HepG2 (cell line): ENCODE measurements at regions not wholly inside any gene's neighbourhood (a gene's known extent, or its start where the extent isn't known, plus 50 kb on each side); places are given as distances from the start of the nearest gene placed in this dataset.

Experiments
- ATAC-seq: fragments of 200-7000 bp; cut with Tn5 transposase; 3 replicates; pipeline ENCODE4 v1.9.1; 2020; ENCODE audit warnings: mild to moderate bottlenecking, moderate library complexity
- BruUV-seq: library from RNA; stranded (reverse); fragments of 400-500 nt; replicated peaks from 2 replicates; lab custom pipeline; 2021; lab: Mats Ljungman, UMichigan
- CTCF ChIA-PET: fragments of 300-600 bp; formaldehyde crosslinking; extraction: SDS; loops from one replicate; lab custom pipeline; 2021; ENCODE audit warnings: low total read pairs, inconsistent platforms, low intra/inter-chr PET ratio; lab: Yijun Ruan, JAX
- POLR2A ChIA-PET: fragments of 350-600 bp; sonication (Branson Sonifier 250); formaldehyde crosslinking; loops from one replicate; lab custom pipeline; 2020; ENCODE audit warnings: antibody characterized with exemption, inconsistent platforms; lab: Yijun Ruan, JAX
- DNase-seq: peaks from one replicate; pipeline ENCODE4 v3.0.0-alpha.2; 2015; ENCODE audit warnings: low spot score
- FAIRE-seq: peaks from 3 replicates; lab custom pipeline; 2011; peaks lifted over from hg19 to GRCh38; lab: Jason Lieb, UNC
- H2AFZ ChIP-seq: one replicate; pipeline ENCODE4 v1.6.1; 2011; ENCODE audit warnings: low read length, inconsistent platforms
- H3K27ac ChIP-seq: fragments of 300-600 bp; 3 replicates; pipeline ENCODE4 v1.8.0; 2011; ENCODE audit warnings: mixed run types, mild to moderate bottlenecking, mixed read lengths, low read length, inconsistent platforms; ENCODE audit not compliant: insufficient read depth; ENCODE audit errors: extremely low read length
- H3K27me3 ChIP-seq, 2 experiments: fragments of 200-600 bp in 1 of 2; 2 replicates in 1 of 2; 3 replicates in 1 of 2; pipeline versions ENCODE4 v1.6.0 to v1.8.0; 2011; ENCODE audit warnings: low read length in 2 of 2, mild to moderate bottlenecking in 2 of 2, moderate library complexity in 2 of 2, inconsistent platforms in 1 of 2; ENCODE audit not compliant: insufficient read depth in 2 of 2, control insufficient read depth in 1 of 2
- H3K36me3 ChIP-seq, 2 experiments: fragments of 200-600 bp in 1 of 2; replicated peaks in 1 of 2; 2 replicates in 1 of 2; 3 replicates in 1 of 2; pipeline versions ENCODE4 v1.5.1 to v1.8.0; 2011; ENCODE audit warnings: low read length in 2 of 2, inconsistent platforms in 1 of 2; ENCODE audit not compliant: insufficient read depth in 2 of 2, control insufficient read depth in 1 of 2
- H3K4me1 ChIP-seq: 2 replicates; pipeline ENCODE4 v1.5.1; 2012; ENCODE audit warnings: low read length, inconsistent platforms; ENCODE audit not compliant: insufficient read depth
- H3K4me2 ChIP-seq: 2 replicates; pipeline ENCODE4 v1.6.0; 2011; ENCODE audit warnings: low read depth, low read length, inconsistent platforms
- H3K4me3 ChIP-seq, 3 experiments: fragments of 200-600 bp in 1 of 3; sonication (generic), shearing (Covaris generic) in 1 of 3; replicated peaks in 1 of 3; 2 replicates each; pipeline ENCODE4 v1.5.1; 2011 to 2016; ENCODE audit warnings: low read length in 3 of 3, inconsistent platforms in 2 of 3, low read depth in 2 of 3, mild to moderate bottlenecking in 2 of 3, control low read depth in 1 of 3, mixed read lengths in 1 of 3; ENCODE audit not compliant: insufficient read depth in 1 of 3
- H3K79me2 ChIP-seq: one replicate; pipeline ENCODE4 v1.6.1; 2011; ENCODE audit warnings: low read length, inconsistent platforms; ENCODE audit not compliant: insufficient read depth
- H3K9ac ChIP-seq: 2 replicates; pipeline ENCODE4 v1.6.0; 2011; ENCODE audit warnings: mild to moderate bottlenecking, low read depth, low read length, inconsistent platforms; ENCODE audit not compliant: insufficient read depth
- H3K9me3 ChIP-seq: 2 replicates; pipeline ENCODE4 v1.5.1; 2012; ENCODE audit warnings: mild to moderate bottlenecking, low read length
- H4K20me1 ChIP-seq: 2 replicates; pipeline ENCODE4 v1.6.0; 2011; ENCODE audit warnings: inconsistent platforms, mild to moderate bottlenecking, low read length, moderate library complexity; ENCODE audit not compliant: insufficient read depth
- GTF2F1 ChIP-seq: fragments of 150-350 bp; IDR thresholded peaks from 2 replicates; pipeline ENCODE4 v1.6.1; 2014; ENCODE audit warnings: low read length
- HHEX ChIP-seq: IDR thresholded peaks from 2 replicates; pipeline ENCODE4 v1.6.1; 2016; ENCODE audit warnings: control low read depth
- RBM22 ChIP-seq: fragments of 200-400 bp; formaldehyde crosslinking; optimal IDR thresholded peaks from 2 replicates; pipeline ENCODE3; 2017; ENCODE audit warnings: mild to moderate bottlenecking, low read length, moderate library complexity
- REL ChIP-seq: sonication (generic); formaldehyde crosslinking; conservative IDR thresholded peaks from 2 replicates; pipeline ENCODE4 v1.8.0; 2022; ENCODE audit warnings: mild to moderate bottlenecking, missing genetic modification reagents, moderate library complexity
- TBL1XR1 ChIP-seq: fragments of 150-350 bp; IDR thresholded peaks from 2 replicates; pipeline ENCODE4 v1.6.1; 2014; ENCODE audit warnings: borderline replicate concordance, low read length; ENCODE audit not compliant: partially characterized antibody
- ZC3H13 ChIP-seq: sonication (generic); formaldehyde crosslinking; IDR thresholded peaks from 2 replicates; pipeline ENCODE4 v1.8.1; 2023; ENCODE audit warnings: mild to moderate bottlenecking, missing genetic modification reagents, moderate library complexity
- ZFP62 ChIP-seq: sonication (generic); formaldehyde crosslinking; IDR thresholded peaks from 2 replicates; pipeline ENCODE4 v1.4.0; 2020; ENCODE audit warnings: missing genetic modification reagents
- ZMAT5 ChIP-seq: sonication (generic); formaldehyde crosslinking; IDR thresholded peaks from 2 replicates; pipeline ENCODE4 v1.5.0; 2020; ENCODE audit warnings: mild to moderate bottlenecking, low read depth, missing genetic modification reagents, borderline replicate concordance
- ZNF660 ChIP-seq: sonication (generic); formaldehyde crosslinking; IDR thresholded peaks from 2 replicates; pipeline ENCODE4 v1.5.1; 2020; ENCODE audit warnings: mild to moderate bottlenecking, low read depth, missing genetic modification reagents, borderline replicate concordance
- ZNF761 ChIP-seq: sonication (generic); formaldehyde crosslinking; conservative IDR thresholded peaks from 2 replicates; pipeline ENCODE4 v1.4.0; 2020; ENCODE audit warnings: mild to moderate bottlenecking, missing genetic modification reagents
- ZNF790 ChIP-seq: sonication (generic); formaldehyde crosslinking; IDR thresholded peaks from 2 replicates; pipeline ENCODE4 v1.8.0; 2022; ENCODE audit warnings: missing genetic modification reagents, mild to moderate bottlenecking, borderline replicate concordance
- ZNF891 ChIP-seq: sonication (generic); formaldehyde crosslinking; IDR thresholded peaks from 2 replicates; pipeline ENCODE4 v1.5.0; 2020; ENCODE audit warnings: mild to moderate bottlenecking, missing genetic modification reagents
- WGBS: methylation state at CpG from one replicate; pipeline ENCODE4 v1.1.6; 2017; ENCODE audit warnings: low lambda C conversion rate; 5-methylcytosine and 5-hydroxymethylcytosine counted together
- in situ Hi-C: cut with HindIII; loops from 2 replicates; pipeline ENCODE4 v1.10.0; 2017; ENCODE audit warnings: low pct_unique_long_range_greater_than_20kb; ENCODE audit not compliant: extremely low pct_ligation_motif_present
- intact Hi-C: fragments of 100-400 bp; cut with micrococcal nuclease; formaldehyde crosslinking; loops from one replicate; pipeline ENCODE4 v1.10.0; 2022; ENCODE audit not compliant: unreplicated experiment
- TF ChIP-seq, protein P1 (sequence below), 2 experiments: sonication (generic) in 1 of 2; formaldehyde crosslinking in 1 of 2; IDR thresholded peaks; 2 replicates each; pipeline versions ENCODE4 v1.4.0 to v1.6.1; 2016 to 2020; ENCODE audit warnings: borderline replicate concordance in 1 of 2, low read depth in 1 of 2, mild to moderate bottlenecking in 1 of 2, missing genetic modification reagents in 1 of 2
- TF ChIP-seq, protein P2 (sequence below): IDR thresholded peaks from 2 replicates; pipeline ENCODE4 v1.6.1; 2016
- TF ChIP-seq, protein P3 (sequence below): sonication (generic); formaldehyde crosslinking; IDR thresholded peaks from 2 replicates; pipeline ENCODE4 v1.5.0; 2020; ENCODE audit warnings: mild to moderate bottlenecking, missing genetic modification reagents

DNA sequence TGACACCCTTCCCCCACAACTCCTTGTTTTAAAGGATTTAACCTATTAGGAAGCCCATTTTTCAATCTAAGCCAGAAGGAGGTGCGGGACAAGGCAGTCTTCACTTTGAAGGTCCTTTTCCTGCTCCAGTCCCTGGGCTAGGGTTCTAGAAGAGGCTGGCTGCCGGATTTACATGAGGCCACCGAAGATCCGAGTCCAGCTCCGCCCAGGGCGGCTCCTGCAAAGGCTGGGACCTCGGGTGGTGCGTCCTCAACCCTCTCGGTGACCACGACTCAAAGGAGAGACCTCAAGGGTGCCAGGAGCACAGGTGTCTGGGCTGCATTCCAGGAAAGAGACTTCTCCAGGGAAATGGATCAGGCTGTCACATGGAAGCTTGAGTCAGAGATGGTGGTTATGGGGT lies 471.6 kb downstream of the PCDH19 start (continued):
- TF ChIP-seq, protein P1, sequence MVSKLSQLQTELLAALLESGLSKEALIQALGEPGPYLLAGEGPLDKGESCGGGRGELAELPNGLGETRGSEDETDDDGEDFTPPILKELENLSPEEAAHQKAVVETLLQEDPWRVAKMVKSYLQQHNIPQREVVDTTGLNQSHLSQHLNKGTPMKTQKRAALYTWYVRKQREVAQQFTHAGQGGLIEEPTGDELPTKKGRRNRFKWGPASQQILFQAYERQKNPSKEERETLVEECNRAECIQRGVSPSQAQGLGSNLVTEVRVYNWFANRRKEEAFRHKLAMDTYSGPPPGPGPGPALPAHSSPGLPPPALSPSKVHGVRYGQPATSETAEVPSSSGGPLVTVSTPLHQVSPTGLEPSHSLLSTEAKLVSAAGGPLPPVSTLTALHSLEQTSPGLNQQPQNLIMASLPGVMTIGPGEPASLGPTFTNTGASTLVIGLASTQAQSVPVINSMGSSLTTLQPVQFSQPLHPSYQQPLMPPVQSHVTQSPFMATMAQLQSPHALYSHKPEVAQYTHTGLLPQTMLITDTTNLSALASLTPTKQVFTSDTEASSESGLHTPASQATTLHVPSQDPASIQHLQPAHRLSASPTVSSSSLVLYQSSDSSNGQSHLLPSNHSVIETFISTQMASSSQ (IDR thresholded peaks at IDR 0.05; ENCODE audit: low read depth): no peak
- TF ChIP-seq, protein P1 (CRISPR knock-in tag; IDR thresholded peaks at IDR 0.05; ENCODE audit: borderline replicate concordance): no peak
- TF ChIP-seq, all 625 proteins: peak for 0

DNA sequence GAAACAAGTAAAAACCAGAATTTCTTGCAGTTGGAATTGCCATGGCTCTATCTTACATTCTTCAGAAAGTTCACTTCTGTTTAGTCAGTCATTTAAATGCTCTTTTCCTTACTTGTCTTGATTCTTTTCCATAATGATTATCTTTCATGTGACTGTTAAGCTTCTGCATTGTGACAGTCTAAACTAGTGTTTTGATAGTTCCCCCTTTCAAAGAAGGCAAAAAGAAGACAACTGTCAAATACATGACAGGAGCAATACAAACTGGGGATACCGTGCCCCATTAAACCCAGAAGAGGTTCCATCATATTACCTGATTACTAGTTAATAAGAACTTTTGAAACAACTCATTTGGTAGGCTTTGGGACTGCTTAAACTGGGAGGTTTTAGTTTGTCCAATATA lies 476.2 kb downstream of the PCDH19 start:
- FAIRE-seq (no peak), ATAC-seq (no peak), DNase-seq (no peak)
- WGBS: 0% methylated on average over 1 of the region's 1 CpG
- Histone ChIP-seq H2AFZ (no peak overlapping the region), H3K36me3 (no peaks in the 10 kb centered on the region), H3K9me3 (no peaks in the 10 kb centered on the region), H3K27me3 (no peaks in the 10 kb centered on the region), H3K27ac (no peak overlapping the region), H3K79me2 (no peaks in the 10 kb centered on the region), H3K4me3 (no peak overlapping the region), H3K4me2 (no peak overlapping the region), H3K4me1 (no peaks in the 10 kb centered on the region), H4K20me1 (no peaks in the 10 kb centered on the region), H3K9ac (no peak overlapping the region)
- no TSS peak for BruUV-seq
- TF ChIP-seq ZNF891 (CRISPR knock-in tag): no peak
- TF ChIP-seq TBL1XR1: no peak
- TF ChIP-seq REL (CRISPR knock-in tag): no peak
- TF ChIP-seq RBM22: no peak
- no peak for TF ChIP-seq ZC3H13 (CRISPR knock-in tag)
- TF ChIP-seq, protein P2, sequence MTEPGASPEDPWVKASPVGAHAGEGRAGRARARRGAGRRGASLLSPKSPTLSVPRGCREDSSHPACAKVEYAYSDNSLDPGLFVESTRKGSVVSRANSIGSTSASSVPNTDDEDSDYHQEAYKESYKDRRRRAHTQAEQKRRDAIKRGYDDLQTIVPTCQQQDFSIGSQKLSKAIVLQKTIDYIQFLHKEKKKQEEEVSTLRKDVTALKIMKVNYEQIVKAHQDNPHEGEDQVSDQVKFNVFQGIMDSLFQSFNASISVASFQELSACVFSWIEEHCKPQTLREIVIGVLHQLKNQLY (CRISPR knock-in tag): no peak
- TF ChIP-seq ZNF761 (CRISPR knock-in tag): no peak
- no peak for TF ChIP-seq ZMAT5 (CRISPR knock-in tag)
- no peak for TF ChIP-seq ZNF790 (CRISPR knock-in tag)
- no peak for TF ChIP-seq GTF2F1
- TF ChIP-seq ZNF660 (CRISPR knock-in tag): no peak
- no peak for TF ChIP-seq HHEX (CRISPR knock-in tag)
- TF ChIP-seq, protein P3, sequence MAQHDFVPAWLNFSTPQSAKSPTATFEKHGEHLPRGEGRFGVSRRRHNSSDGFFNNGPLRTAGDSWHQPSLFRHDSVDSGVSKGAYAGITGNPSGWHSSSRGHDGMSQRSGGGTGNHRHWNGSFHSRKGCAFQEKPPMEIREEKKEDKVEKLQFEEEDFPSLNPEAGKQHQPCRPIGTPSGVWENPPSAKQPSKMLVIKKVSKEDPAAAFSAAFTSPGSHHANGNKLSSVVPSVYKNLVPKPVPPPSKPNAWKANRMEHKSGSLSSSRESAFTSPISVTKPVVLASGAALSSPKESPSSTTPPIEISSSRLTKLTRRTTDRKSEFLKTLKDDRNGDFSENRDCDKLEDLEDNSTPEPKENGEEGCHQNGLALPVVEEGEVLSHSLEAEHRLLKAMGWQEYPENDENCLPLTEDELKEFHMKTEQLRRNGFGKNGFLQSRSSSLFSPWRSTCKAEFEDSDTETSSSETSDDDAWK (CRISPR knock-in tag): no peak
- TF ChIP-seq ZFP62: no peak
- ChIA-PET POLR2A (no interaction called here), CTCF (no interaction called here)
- intact Hi-C loops (no loop called here), in situ Hi-C loops (no loop called here)
